ENCODE measurements at regions not wholly inside any gene's neighbourhood (a gene's known extent, or its start where the extent isn't known, plus 50 kb on each side); places are given as distances from the start of the nearest gene placed in this dataset.

GRCh38 chr5:88393716-88394535, 125.3 kb upstream of the TMEM161B start:
- Histone ChIP-seq H3K4me2 (ENCODE audit: low read length) (no peak overlapping the region), H3K36me3 (ENCODE audit: control insufficient read depth, low read length) (no peaks in the 10 kb centered on the region), H3F3A (ENCODE audit: control insufficient read depth, insufficient read depth) (no peaks in the 10 kb centered on the region), H3K79me2 (ENCODE audit: control insufficient read depth, low read length) (no peaks in the 10 kb centered on the region), H3K4me3 (ENCODE audit: low read length) (no peak overlapping the region), H3K27ac (ENCODE audit: low read depth, low read length) (no peak overlapping the region), H3K27me3 (ENCODE audit: control insufficient read depth, low read length) (no peaks in the 10 kb centered on the region), H3K4me1 (ENCODE audit: control insufficient read depth, low read length) (no peaks in the 10 kb centered on the region), H3K9me3 (ENCODE audit: control insufficient read depth, insufficient read depth, low read length) (no peaks in the 10 kb centered on the region), H4K20me1 (ENCODE audit: control insufficient read depth, insufficient read depth, low read depth, low read length) (no peaks in the 10 kb centered on the region), H3K9me2 (replicated peaks; ENCODE audit: control insufficient read depth, low read length) (no peaks in the 10 kb centered on the region)
- TF ChIP-seq EZH2phosphoT487 (IDR thresholded peaks at IDR 0.05; ENCODE audit: borderline replicate concordance, low read length): no peak
- TF ChIP-seq CTCF (IDR thresholded peaks at IDR 0.05; ENCODE audit: low read depth, low read length, poor library complexity, severe bottlenecking): no peak

GRCh38 chr5:88393042-88393441, 124.4 kb upstream of the TMEM161B start:
- no peaks in the 10 kb centered on the region for H3K9me3 ChIP-seq (ENCODE audit: control insufficient read depth, insufficient read depth, low read length)
- TF ChIP-seq EZH2phosphoT487 (IDR thresholded peaks at IDR 0.05; ENCODE audit: borderline replicate concordance, low read length) (no peak), CTCF (IDR thresholded peaks at IDR 0.05; ENCODE audit: low read depth, low read length, poor library complexity, severe bottlenecking) (no peak)
- no peaks in the 10 kb centered on the region for H3F3A ChIP-seq (ENCODE audit: control insufficient read depth, insufficient read depth)
- no peak overlapping the region for H3K4me2 ChIP-seq (ENCODE audit: low read length)
- H4K20me1 ChIP-seq (ENCODE audit: control insufficient read depth, insufficient read depth, low read depth, low read length): no peaks in the 10 kb centered on the region
- H3K27me3 ChIP-seq (ENCODE audit: control insufficient read depth, low read length): no peaks in the 10 kb centered on the region
- H3K36me3 ChIP-seq (ENCODE audit: control insufficient read depth, low read length): no peaks in the 10 kb centered on the region
- H3K9me2 ChIP-seq (replicated peaks; ENCODE audit: control insufficient read depth, low read length): no peaks in the 10 kb centered on the region
- H3K27ac ChIP-seq (ENCODE audit: low read depth, low read length): no peak overlapping the region
- no peak overlapping the region for H3K4me3 ChIP-seq (ENCODE audit: low read length)
- H3K79me2 ChIP-seq (ENCODE audit: control insufficient read depth, low read length): no peaks in the 10 kb centered on the region
- no peaks in the 10 kb centered on the region for H3K4me1 ChIP-seq (ENCODE audit: control insufficient read depth, low read length)

GRCh38 chr5:88391991-88392390, 123.3 kb upstream of the TMEM161B start:
- no peaks in the 10 kb centered on the region for H3K4me1 ChIP-seq (ENCODE audit: control insufficient read depth, low read length)
- H3F3A ChIP-seq (ENCODE audit: control insufficient read depth, insufficient read depth): no peaks in the 10 kb centered on the region
- H3K27me3 ChIP-seq (ENCODE audit: control insufficient read depth, low read length): no peaks in the 10 kb centered on the region
- H3K9me3 ChIP-seq (ENCODE audit: control insufficient read depth, insufficient read depth, low read length): no peaks in the 10 kb centered on the region
- H3K4me3 ChIP-seq (ENCODE audit: low read length): no peak overlapping the region
- no peaks in the 10 kb centered on the region for H3K79me2 ChIP-seq (ENCODE audit: control insufficient read depth, low read length)
- no peaks in the 10 kb centered on the region for H3K36me3 ChIP-seq (ENCODE audit: control insufficient read depth, low read length)
- no peak overlapping the region for H3K27ac ChIP-seq (ENCODE audit: low read depth, low read length)
- no peaks in the 10 kb centered on the region for H3K9me2 ChIP-seq (replicated peaks; ENCODE audit: control insufficient read depth, low read length)
- no peak overlapping the region for H3K4me2 ChIP-seq (ENCODE audit: low read length)
- no peak for TF ChIP-seq CTCF (IDR thresholded peaks at IDR 0.05; ENCODE audit: low read depth, low read length, poor library complexity, severe bottlenecking)
- no peak for TF ChIP-seq EZH2phosphoT487 (IDR thresholded peaks at IDR 0.05; ENCODE audit: borderline replicate concordance, low read length)
- H4K20me1 ChIP-seq (ENCODE audit: control insufficient read depth, insufficient read depth, low read depth, low read length): no peaks in the 10 kb centered on the region

Measured in DOHH2 (cell line).